Endothelial cell of hepatic sinusoid (primary cell): ENCODE measurements at regions not wholly inside any gene's neighbourhood (a gene's known extent, or its start where the extent isn't known, plus 50 kb on each side); places are given as distances from the start of the nearest gene placed in this dataset.

Experiments
- in situ Hi-C: cut with HindIII; loops from 2 replicates; pipeline ENCODE4 v1.10.0; 2017; ENCODE audit warnings: low sequenced_read_pairs

- in situ Hi-C loops = no loop called here
Observed at GRCh38 chr16:56097306-56097705, 94.0 kb upstream of the GNAO1 start.

- in situ Hi-C loops = no loop called here
Observed at GRCh38 chr16:56094231-56094630, 97.1 kb upstream of the GNAO1 start.

GRCh38 chr16:56093055-56093454, 98.2 kb upstream of the GNAO1 start:
- in situ Hi-C loops = no loop called here

GRCh38 chr16:56090076-56090475, 101.2 kb upstream of the GNAO1 start:
- in situ Hi-C loops = no loop called here

GRCh38 chr16:56087626-56088025, 103.7 kb upstream of the GNAO1 start:
- in situ Hi-C loops = no loop called here

GRCh38 chr16:56081371-56081770, 109.9 kb upstream of the GNAO1 start:
- in situ Hi-C loops = no loop called here

- in situ Hi-C loops = no loop called here
Observed at GRCh38 chr16:56075732-56076388, 115.4 kb upstream of the GNAO1 start.

- in situ Hi-C loops = no loop called here
Observed at GRCh38 chr16:56073508-56073907, 117.8 kb upstream of the GNAO1 start.

- in situ Hi-C loops = no loop called here
Observed at GRCh38 chr16:56072096-56072495, 119.2 kb upstream of the GNAO1 start.

GRCh38 chr16:56068816-56069215, 122.5 kb upstream of the GNAO1 start:
- in situ Hi-C loops = loop anchor here (5.0 kb wide), 1 partner anchor 72 kb away; no protein-coding TSS in a partner anchor

- in situ Hi-C loops = loop anchor here (5.0 kb wide), 1 partner anchor 71 kb away; no protein-coding TSS in a partner anchor
Observed at GRCh38 chr16:56068314-56068713, 123.0 kb upstream of the GNAO1 start.

GRCh38 chr16:56067406-56067805, 123.9 kb upstream of the GNAO1 start:
- in situ Hi-C loops = loop anchor here (5.0 kb wide), 1 partner anchor 70 kb away; no protein-coding TSS in a partner anchor

- in situ Hi-C loops = loop anchor here (5.0 kb wide), 1 partner anchor 69 kb away; no protein-coding TSS in a partner anchor
Observed at GRCh38 chr16:56066617-56067016, 124.7 kb upstream of the GNAO1 start.

GRCh38 chr16:56063111-56063510, 128.2 kb upstream of the GNAO1 start:
- in situ Hi-C loops = no loop called here

- in situ Hi-C loops = no loop called here
Observed at GRCh38 chr16:56057151-56057550, 134.1 kb upstream of the GNAO1 start.

- in situ Hi-C loops = no loop called here
Observed at GRCh38 chr16:56050916-56051315, 140.4 kb upstream of the GNAO1 start.

GRCh38 chr16:56048425-56049105, 142.7 kb upstream of the GNAO1 start:
- in situ Hi-C loops = no loop called here

GRCh38 chr16:56047307-56048234, 143.7 kb upstream of the GNAO1 start:
- in situ Hi-C loops = no loop called here

GRCh38 chr16:56042416-56042815, 148.9 kb upstream of the GNAO1 start:
- in situ Hi-C loops = no loop called here

GRCh38 chr16:56041556-56042140, 149.6 kb upstream of the GNAO1 start:
- in situ Hi-C loops = no loop called here

- in situ Hi-C loops = no loop called here
Observed at GRCh38 chr16:56038564-56039098, 152.7 kb upstream of the GNAO1 start.
